GM18868 (cell line): ENCODE measurements at regions not wholly inside any gene's neighbourhood (a gene's known extent, or its start where the extent isn't known, plus 50 kb on each side); places are given as distances from the start of the nearest gene placed in this dataset.
"Not testable (repeated sequence)": the region's sequence is repeated elsewhere in the genome, so short reads cannot be mapped to it uniquely, and the experiment has no call there.

Source experiments
- ATAC-seq: cut with Tn5 transposase; IDR thresholded peaks from one replicate; pipeline ENCODE4 v1.9.1; 2021; ENCODE audit warnings: mild to moderate bottlenecking, moderate library complexity; ENCODE audit not compliant: unreplicated experiment

- no peak for ATAC-seq
Observed at GRCh38 chr5:123709422-123709821, 197.4 kb downstream of the CSNK1G3 start.

GRCh38 chr5:123708074-123708806, 196.3 kb downstream of the CSNK1G3 start:
- ATAC-seq = no peak

GRCh38 chr5:123706531-123706930, 194.6 kb downstream of the CSNK1G3 start:
- no peak for ATAC-seq

GRCh38 chr5:123705741-123706140, 193.8 kb downstream of the CSNK1G3 start:
- ATAC-seq = no peak

GRCh38 chr5:123701511-123702200, 189.7 kb downstream of the CSNK1G3 start:
- ATAC-seq = no peak

- ATAC-seq = no peak
Observed at GRCh38 chr5:123700624-123701287, 188.8 kb downstream of the CSNK1G3 start.

- no peak for ATAC-seq
Observed at GRCh38 chr5:123699571-123699970, 187.6 kb downstream of the CSNK1G3 start.

- ATAC-seq = not testable (repeated sequence)
Observed at GRCh38 chr5:123698937-123699336, 187.0 kb downstream of the CSNK1G3 start.

- ATAC-seq = no peak
Observed at GRCh38 chr5:123696921-123697341, 185.0 kb downstream of the CSNK1G3 start.

- ATAC-seq = no peak
Observed at GRCh38 chr5:123690821-123691220, 178.8 kb downstream of the CSNK1G3 start.

GRCh38 chr5:123681061-123681460, 169.1 kb downstream of the CSNK1G3 start:
- ATAC-seq = no peak

GRCh38 chr5:123673107-123673506, 161.1 kb downstream of the CSNK1G3 start:
- no peak for ATAC-seq

- ATAC-seq = no peak
Observed at GRCh38 chr5:123671711-123672456, 159.9 kb downstream of the CSNK1G3 start.

GRCh38 chr5:123671042-123671441, 159.1 kb downstream of the CSNK1G3 start:
- ATAC-seq = peak; percentile 47
